IMR-90 (cell line): ENCODE measurements at regions not wholly inside any gene's neighbourhood (a gene's known extent, or its start where the extent isn't known, plus 50 kb on each side); places are given as distances from the start of the nearest gene placed in this dataset.

Experiments
- ATAC-seq: fragments of 200-7000 bp; cut with Tn5 transposase; 2 replicates; pipeline ENCODE4 v1.9.1; 2020; ENCODE audit warnings: low read depth, mild to moderate bottlenecking, moderate library complexity
- BruUV-seq: library from RNA; stranded (reverse); fragments of 400-500 nt; replicated peaks from 2 replicates; lab custom pipeline; 2021; lab: Mats Ljungman, UMichigan
- CTCF ChIA-PET: fragments of 300-600 bp; formaldehyde crosslinking; extraction: SDS; loops from one replicate; lab custom pipeline; 2021; ENCODE audit warnings: antibody characterized with exemption; lab: Yijun Ruan, JAX
- POLR2A ChIA-PET: fragments of 300-600 bp; sonication (Branson Sonifier 250); formaldehyde crosslinking; loops from one replicate; lab custom pipeline; 2022; ENCODE audit warnings: antibody characterized with exemption; ENCODE audit not compliant: unreplicated experiment; lab: Charles Lee
- DNase-seq: peaks from one replicate; pipeline ENCODE4 v3.0.0; 2013
- H2AFZ ChIP-seq: replicated peaks from 2 replicates; pipeline ENCODE3; 2013; ENCODE audit warnings: low read length, mild to moderate bottlenecking; ENCODE audit not compliant: poor library complexity
- H2AK5ac ChIP-seq: 2 replicates; pipeline ENCODE4 v1.6.1; 2013; ENCODE audit warnings: low read depth, low read length, inconsistent platforms
- H2AK9ac ChIP-seq: replicated peaks from 2 replicates; pipeline ENCODE3; 2013; ENCODE audit warnings: mild to moderate bottlenecking, low read depth, low read length, moderate library complexity; ENCODE audit not compliant: poor library complexity
- H2BK120ac ChIP-seq: 2 replicates; pipeline ENCODE4 v1.6.1; 2013; ENCODE audit warnings: low read depth, low read length, inconsistent platforms
- H2BK15ac ChIP-seq: 3 replicates; pipeline ENCODE4 v1.6.1; 2013; ENCODE audit warnings: low read depth, low read length, inconsistent platforms
- H2BK20ac ChIP-seq: 2 replicates; pipeline ENCODE4 v1.6.1; 2013; ENCODE audit warnings: low read depth, mild to moderate bottlenecking, inconsistent platforms, low read length, moderate library complexity
- H2BK5ac ChIP-seq: 2 replicates; pipeline ENCODE4 v1.6.1; 2013; ENCODE audit warnings: mild to moderate bottlenecking, low read depth, low read length, inconsistent platforms; ENCODE audit not compliant: poor library complexity, severe bottlenecking
- H3K14ac ChIP-seq: replicated peaks from 2 replicates; pipeline ENCODE4 v1.6.1; 2013; ENCODE audit warnings: low read depth, low read length, inconsistent platforms
- H3K18ac ChIP-seq: 2 replicates; pipeline ENCODE4 v1.6.1; 2013; ENCODE audit warnings: low read depth, low read length, control low read depth
- H3K23ac ChIP-seq: 2 replicates; pipeline ENCODE4 v1.6.1; 2013; ENCODE audit warnings: low read depth, low read length, inconsistent platforms
- H3K27ac ChIP-seq: 2 replicates; pipeline ENCODE4 v1.5.1; 2013; ENCODE audit warnings: mild to moderate bottlenecking, control low read depth, low read length; ENCODE audit not compliant: insufficient read depth
- H3K27me3 ChIP-seq: 2 replicates; pipeline ENCODE4 v1.6.1; 2013; ENCODE audit warnings: low read length; ENCODE audit not compliant: control insufficient read depth, insufficient read depth
- H3K36me3 ChIP-seq: 2 replicates; pipeline ENCODE4 v1.6.1; 2013; ENCODE audit warnings: low read length, mixed read lengths; ENCODE audit not compliant: control insufficient read depth, insufficient read depth
- H3K4ac ChIP-seq: 2 replicates; pipeline ENCODE4 v1.6.1; 2013; ENCODE audit warnings: low read depth, low read length, inconsistent platforms
- H3K4me1 ChIP-seq: 2 replicates; pipeline ENCODE4 v1.6.1; 2013; ENCODE audit warnings: low read length, mixed read lengths; ENCODE audit not compliant: control insufficient read depth, insufficient read depth
- H3K4me2 ChIP-seq: 2 replicates; pipeline ENCODE4 v1.6.1; 2013; ENCODE audit warnings: low read depth, mild to moderate bottlenecking, control low read depth, low read length, moderate library complexity
- H3K4me3 ChIP-seq: 2 replicates; pipeline ENCODE4 v1.5.1; 2013; ENCODE audit warnings: low read depth, mild to moderate bottlenecking, control low read depth, low read length, moderate library complexity; ENCODE audit not compliant: insufficient read depth
- H3K56ac ChIP-seq: 2 replicates; pipeline ENCODE4 v1.6.1; 2013; ENCODE audit warnings: low read length, inconsistent platforms; ENCODE audit not compliant: insufficient read depth; ENCODE audit errors: extremely low read depth
- H3K79me1 ChIP-seq, 2 experiments: 2 replicates each; pipeline ENCODE4 v1.6.1; 2013; ENCODE audit warnings: low read length in 2 of 2, inconsistent platforms in 1 of 2, low read depth in 1 of 2
- H3K9ac ChIP-seq: 2 replicates; pipeline ENCODE4 v1.6.1; 2013; ENCODE audit warnings: low read depth, low read length, control low read depth
- H3K9me1 ChIP-seq: 2 replicates; pipeline ENCODE4 v1.6.1; 2013; ENCODE audit warnings: low read length, inconsistent platforms; ENCODE audit not compliant: insufficient read depth
- H3K9me3 ChIP-seq: 2 replicates; pipeline ENCODE4 v1.6.1; 2013; ENCODE audit warnings: low read length; ENCODE audit not compliant: control insufficient read depth, insufficient read depth
- H4K20me1 ChIP-seq: 2 replicates; pipeline ENCODE4 v1.6.1; 2013; ENCODE audit warnings: low read length, inconsistent platforms; ENCODE audit not compliant: insufficient read depth
- H4K5ac ChIP-seq: 2 replicates; pipeline ENCODE4 v1.6.1; 2013; ENCODE audit warnings: mild to moderate bottlenecking, low read depth, low read length, control low read depth
- H4K8ac ChIP-seq, 2 experiments: 2 replicates each; pipeline ENCODE4 v1.6.1; 2013; ENCODE audit warnings: low read depth in 2 of 2, low read length in 2 of 2, control low read depth in 1 of 2, inconsistent platforms in 1 of 2
- H4K91ac ChIP-seq: 2 replicates; pipeline ENCODE4 v1.6.1; 2013; ENCODE audit warnings: low read depth, low read length, inconsistent platforms; ENCODE audit not compliant: insufficient read depth
- RFX5 ChIP-seq: IDR thresholded peaks from 2 replicates; pipeline ENCODE4 v1.8.0; 2012; ENCODE audit warnings: low read depth, mild to moderate bottlenecking, low read length, moderate library complexity
- USF2 ChIP-seq: fragments of 150-350 bp; IDR thresholded peaks from 2 replicates; pipeline ENCODE4 v1.6.1; 2017; ENCODE audit warnings: mild to moderate bottlenecking, antibody characterized with exemption, low read length, low read depth
- WGBS, 2 experiments: methylation state at CpG; one replicate each; pipeline versions ENCODE4 v1.1.5 to v1.1.7; 2013; ENCODE audit warnings: missing lambda C conversion rate in 2 of 2; ENCODE audit not compliant: insufficient read length in 1 of 2; ENCODE audit errors: extremely low coverage in 2 of 2; 5-methylcytosine and 5-hydroxymethylcytosine counted together
- dilution Hi-C: fragments of 300-500 bp; cut with HindIII; formaldehyde crosslinking; loops from one replicate; pipeline ENCODE4 v1.14.3; 2018; ENCODE audit warnings: low sequenced_read_pairs; ENCODE audit not compliant: unreplicated experiment
- in situ Hi-C: fragments of 300-500 bp; cut with MboI; formaldehyde crosslinking; loops from 3 replicates; pipeline ENCODE4 v1.14.3; 2019; ENCODE audit warnings: low sequenced_read_pairs, inconsistent platforms, mixed read lengths
- intact Hi-C: fragments of 100-400 bp; cut with micrococcal nuclease; formaldehyde crosslinking; loops from 2 replicates; pipeline ENCODE4 v1.10.0; 2022

- ChIA-PET POLR2A (no interaction called here), CTCF (no interaction called here)
- DNase-seq, result no peak
- Histone ChIP-seq H3K4me3 (no peak overlapping the region), H2BK120ac (no peak overlapping the region), H3K79me1 (no peaks in the 10 kb centered on the region), H4K8ac (no peak overlapping the region), H3K4me2 (no peak overlapping the region), H3K9ac (no peak overlapping the region), H3K9me1 (no peaks in the 10 kb centered on the region), H3K56ac (no peak overlapping the region), H3K9me3 (peaks cover 3% of the 10 kb centered on the region; the same call in 1 of the 2 replicates), H3K36me3 (no peaks in the 10 kb centered on the region), H4K5ac (no peak overlapping the region), H3K27me3 (no peaks in the 10 kb centered on the region), H4K91ac (no peak overlapping the region), H2BK20ac (no peak overlapping the region), H2BK5ac (no peak overlapping the region), H3K4me1 (no peaks in the 10 kb centered on the region), H2AK5ac (no peak overlapping the region), H2AK9ac (no peak overlapping the region), H3K27ac (no peak overlapping the region), H3K4ac (no peak overlapping the region), H3K23ac (no peak overlapping the region), H3K14ac (no peak overlapping the region), H4K20me1 (no peaks in the 10 kb centered on the region), H2AFZ (no peak overlapping the region), H2BK15ac (no peak overlapping the region), H3K18ac (no peak overlapping the region)
- dilution Hi-C loops (no loop called here), in situ Hi-C loops (no loop called here), intact Hi-C loops (no loop called here)
- TF ChIP-seq USF2 (no peak), RFX5 (no peak)
- ATAC-seq, result no peak
- BruUV-seq, result no TSS peak
- WGBS, 2 experiments, result 66% methylated on average over 5 of the region's 7 CpGs; no CpG with 5 or more reads in 1 of the 2 experiments
Measured at GRCh38 chr15:85947936-85948335, 131.7 kb upstream of the AGBL1 start.
